DMS53 treated with DMSO at 0.1 percent for 48 hours (cell line): ENCODE measurements at regions not wholly inside any gene's neighbourhood (a gene's known extent, or its start where the extent isn't known, plus 50 kb on each side); places are given as distances from the start of the nearest gene placed in this dataset.

Experiments
- DNase-seq: peaks from one replicate; lab custom pipeline; 2025; ENCODE audit not compliant: unreplicated experiment; lab: John Stamatoyannopoulos, UW

- no peak for DNase-seq
These were observed 271.4 kb downstream of the ZEB2 start for GRCh38 chr2:144248350-144249034.

DNA sequence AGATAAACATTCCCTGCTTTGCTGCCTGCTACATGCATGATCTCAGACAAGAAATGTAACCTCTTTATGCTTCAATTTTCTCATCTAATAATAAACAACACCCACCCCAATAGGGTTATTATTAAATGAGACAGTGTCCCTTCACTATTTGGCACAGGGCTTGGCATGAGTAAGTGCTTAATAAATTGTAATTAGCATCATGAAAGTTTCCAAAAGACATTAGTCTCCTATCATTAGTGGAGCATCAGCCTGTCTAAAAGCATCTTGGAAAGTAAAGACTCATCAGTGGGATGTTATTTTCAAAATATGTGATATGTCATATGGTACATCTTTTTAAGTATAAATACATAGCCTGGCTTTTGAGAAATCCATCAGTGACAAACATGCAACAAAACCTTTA is 275.0 kb downstream of the ZEB2 start:
- DNase-seq: no peak

GRCh38 chr2:144242311-144242710 is 277.6 kb downstream of the ZEB2 start:
- no peak for DNase-seq

- DNase-seq: no peak
These were observed 278.1 kb downstream of the ZEB2 start for GRCh38 chr2:144241801-144242200.

GRCh38 chr2:144240656-144241339 is 279.1 kb downstream of the ZEB2 start:
- peak; percentile 7 for DNase-seq

DNA sequence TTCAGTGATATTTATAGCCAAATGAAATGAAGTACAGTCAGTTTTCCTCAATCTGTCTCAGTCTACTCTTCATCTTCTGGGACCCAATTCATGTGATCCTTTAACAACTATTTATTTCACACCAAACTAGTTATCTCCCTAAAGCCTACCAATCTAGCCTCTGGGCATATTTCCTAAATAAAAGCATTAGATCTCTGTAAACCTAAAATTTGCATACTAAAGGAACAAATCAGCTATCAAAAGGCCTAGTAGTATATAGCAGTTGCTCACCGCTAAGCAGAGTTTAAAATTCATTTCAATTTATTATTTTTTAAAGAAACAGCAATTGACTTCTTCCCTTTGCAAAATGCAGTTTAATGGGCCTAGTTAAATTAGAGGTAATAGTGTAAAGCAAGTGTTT is 280.2 kb downstream of the ZEB2 start:
- no peak for DNase-seq

DNA sequence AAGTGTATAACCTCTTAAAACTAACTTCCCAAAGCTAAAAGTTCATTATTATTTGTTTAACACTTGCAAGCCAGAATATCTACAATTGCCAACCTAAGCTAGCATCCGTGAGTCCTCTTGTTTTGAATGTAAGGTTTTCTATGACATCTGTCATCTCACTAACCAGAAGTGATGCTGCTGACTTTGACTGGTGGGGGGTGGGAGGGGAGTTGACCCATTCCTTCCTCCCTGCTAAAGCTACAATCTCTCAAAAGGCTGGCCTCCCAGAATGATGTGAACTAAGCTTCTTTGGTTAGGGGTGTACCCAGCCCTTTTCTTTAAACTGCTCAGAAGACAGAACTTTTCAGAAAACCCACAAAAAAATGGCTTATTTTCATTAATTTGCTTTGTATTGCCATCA is 280.6 kb downstream of the ZEB2 start:
- no peak for DNase-seq

- DNase-seq: no peak
These were observed 281.9 kb downstream of the ZEB2 start for GRCh38 chr2:144237830-144238627.

DNA sequence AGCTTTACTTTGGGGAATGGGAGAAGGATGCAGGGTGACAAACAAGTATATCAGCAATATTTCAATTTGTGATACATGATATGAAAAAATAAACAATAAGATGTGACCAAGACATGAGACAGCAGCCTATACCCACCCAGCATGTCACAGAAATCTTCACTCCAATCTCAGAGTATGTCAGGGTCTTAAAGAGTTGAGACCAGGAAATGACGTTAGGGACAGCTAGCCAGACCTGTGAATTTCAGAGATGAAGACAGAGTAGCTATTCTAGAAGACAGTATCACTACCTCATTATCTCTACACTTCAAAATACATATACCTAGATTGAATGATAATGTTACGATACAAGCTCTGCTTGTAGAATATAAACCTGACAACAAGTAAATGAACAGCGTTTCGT is 282.8 kb downstream of the ZEB2 start:
- DNase-seq: no peak

- no peak for DNase-seq
These were observed 284.9 kb downstream of the ZEB2 start for GRCh38 chr2:144235050-144235449.

- DNase-seq: no peak
These were observed 285.4 kb downstream of the ZEB2 start for GRCh38 chr2:144234542-144234871.

GRCh38 chr2:144233733-144234541 is 286.0 kb downstream of the ZEB2 start:
- DNase-seq: no peak

DNA sequence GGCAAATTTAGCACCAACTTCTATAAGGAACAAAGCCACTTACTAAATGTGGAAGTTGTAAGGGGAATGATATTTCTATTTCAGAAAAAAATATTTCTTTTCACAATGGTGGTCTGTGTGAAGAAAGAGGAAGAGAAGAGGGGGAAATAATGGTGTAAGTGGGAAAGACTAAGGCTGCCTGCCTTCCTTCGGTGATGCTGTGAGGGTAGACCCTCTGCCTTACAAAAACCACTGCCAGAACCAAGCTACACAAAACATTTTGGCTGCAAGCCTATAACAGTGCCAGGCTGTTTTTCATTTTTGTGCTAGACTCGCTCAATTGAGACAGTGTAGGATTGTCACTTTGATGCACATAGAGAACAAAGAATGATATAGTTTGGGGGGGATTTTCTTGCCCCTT is 286.6 kb downstream of the ZEB2 start:
- no peak for DNase-seq

DNA sequence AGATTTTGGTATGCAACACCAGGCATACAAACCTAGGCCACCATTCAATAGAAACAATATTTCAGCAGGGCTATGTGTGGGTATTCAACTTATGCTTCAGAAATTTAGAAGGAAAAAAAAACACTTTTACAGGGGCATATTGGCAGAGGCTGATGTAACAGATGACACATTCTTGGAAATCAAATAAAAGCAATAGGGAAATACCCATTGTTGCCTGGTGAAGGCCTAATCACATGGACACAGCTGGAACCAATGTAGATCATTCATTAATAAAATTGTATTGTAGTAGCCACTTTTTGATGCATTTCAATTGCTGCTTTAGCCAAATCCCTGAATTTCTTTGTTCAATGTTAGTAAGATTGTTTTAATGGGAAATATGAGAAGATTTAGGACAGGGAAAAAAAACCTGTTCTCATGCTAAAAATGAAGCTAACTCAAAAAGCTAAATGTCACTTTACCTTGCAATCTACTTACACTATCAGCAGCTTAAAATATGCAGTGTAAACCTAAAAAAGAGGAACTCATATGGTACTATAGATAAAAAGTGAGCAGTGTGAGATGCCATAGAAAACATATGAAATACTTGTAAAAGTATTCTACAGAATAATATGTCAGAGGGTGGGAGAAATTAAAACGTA is 289.4 kb downstream of the ZEB2 start:
- DNase-seq: no peak

DNA sequence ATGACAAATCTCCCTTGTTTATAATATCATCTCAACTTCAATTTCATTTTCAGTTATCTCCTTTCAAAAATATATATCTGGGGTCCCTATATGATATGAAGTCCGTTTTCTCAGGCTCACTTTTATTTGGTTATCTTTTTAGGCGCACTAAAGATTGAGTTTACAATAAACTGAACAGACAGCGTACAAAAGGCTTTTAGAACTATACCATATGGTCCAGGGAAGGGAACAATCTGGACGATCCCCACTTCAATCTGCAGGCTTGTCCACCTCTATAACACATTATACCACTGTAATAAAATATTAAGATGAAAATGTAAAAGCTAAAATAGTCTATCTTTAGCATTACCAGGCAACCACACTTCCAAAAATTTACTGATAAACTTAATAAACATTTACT is 289.9 kb downstream of the ZEB2 start:
- no peak for DNase-seq

GRCh38 chr2:144229296-144229695 is 290.6 kb downstream of the ZEB2 start:
- no peak for DNase-seq

DNA sequence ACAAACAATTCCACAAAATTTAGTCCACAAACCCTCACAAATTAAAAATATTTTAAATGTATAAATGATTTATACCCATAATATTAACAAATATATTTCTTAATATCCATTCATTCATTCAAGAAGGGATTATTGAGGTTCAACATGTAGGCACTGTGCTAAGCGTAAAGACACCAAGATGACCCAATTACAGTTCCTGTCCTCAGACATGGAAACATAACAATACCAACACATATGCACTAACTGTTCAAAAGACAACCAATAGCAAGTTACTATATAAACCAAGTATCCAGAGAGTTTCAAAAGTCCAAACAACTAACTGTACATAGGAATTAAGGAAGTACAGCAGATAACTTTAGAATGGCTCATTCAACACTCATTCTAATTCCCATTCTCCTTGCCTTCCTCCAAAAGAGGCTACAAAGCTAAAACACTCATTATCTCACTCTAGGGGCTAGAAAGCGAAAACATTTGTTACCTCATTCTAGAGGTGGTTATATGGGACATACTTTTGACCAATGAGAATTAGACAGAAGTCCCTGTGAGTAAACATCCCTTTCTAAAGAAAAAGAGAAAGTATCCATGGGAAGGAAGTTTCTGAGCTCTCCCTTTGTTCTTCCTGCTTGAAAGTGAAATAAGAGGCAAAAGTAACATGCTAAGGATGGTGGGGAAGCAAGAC is 292.4 kb downstream of the ZEB2 start:
- DNase-seq: no peak

GRCh38 chr2:144225076-144225475 is 294.8 kb downstream of the ZEB2 start:
- DNase-seq: no peak

- no peak for DNase-seq
These were observed 295.4 kb downstream of the ZEB2 start for GRCh38 chr2:144224472-144224871.

DNA sequence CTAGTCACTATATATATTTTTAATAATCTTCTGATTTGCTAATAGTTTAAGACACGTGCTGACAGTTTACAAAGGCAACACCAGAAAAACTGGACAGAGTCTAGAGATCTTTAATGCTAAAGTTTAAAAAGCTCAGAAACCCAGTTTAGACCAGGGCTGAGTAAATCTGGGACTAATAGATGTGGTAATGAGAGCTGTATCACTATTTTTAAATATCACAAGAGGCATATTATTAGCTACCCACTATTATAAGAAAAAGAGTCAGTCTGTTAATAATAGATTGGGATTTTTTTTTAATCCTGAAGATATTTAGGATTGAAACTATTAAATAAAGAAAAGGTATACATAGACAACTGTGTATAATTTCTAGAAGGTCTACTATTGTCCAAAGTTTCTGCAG is 299.9 kb downstream of the ZEB2 start:
- no peak for DNase-seq
